CD4-positive, CD25-positive, alpha-beta regulatory T cell (primary cell): ENCODE measurements at regions not wholly inside any gene's neighbourhood (a gene's known extent, or its start where the extent isn't known, plus 50 kb on each side); places are given as distances from the start of the nearest gene placed in this dataset.

Source experiments
- ATAC-seq, 2 donors: fragments of 150-1000 bp; cut with Tn5 transposase; one replicate each; pipeline ENCODE4 v1.10.0; 2021; ENCODE audit warnings: low read depth in 2 of 2, moderate number of reproducible peaks in 2 of 2, moderate library complexity in 1 of 2
- DNase-seq, 3 donors: peaks; one replicate each; pipeline versions ENCODE4 v3.0.0 to v3.0.0-alpha.2; 2012 to 2022; ENCODE audit warnings: mixed read lengths in 1 of 3
- H3K27ac ChIP-seq: one replicate; pipeline ENCODE4 v1.7.0; 2013; ENCODE audit warnings: mild to moderate bottlenecking, low read length; ENCODE audit not compliant: insufficient read depth, poor library complexity, severe bottlenecking
- H3K27me3 ChIP-seq: one replicate; pipeline ENCODE4 v1.7.0; 2013; ENCODE audit warnings: low read length; ENCODE audit not compliant: control insufficient read depth, insufficient read depth
- H3K36me3 ChIP-seq: one replicate; pipeline ENCODE4 v1.7.0; 2013; ENCODE audit warnings: mild to moderate bottlenecking, low read length, moderate library complexity; ENCODE audit not compliant: control insufficient read depth, insufficient read depth
- H3K4me1 ChIP-seq: 2 replicates; pipeline ENCODE4 v1.7.0; 2013; ENCODE audit warnings: mild to moderate bottlenecking, low read length; ENCODE audit not compliant: insufficient read depth, control insufficient read depth, poor library complexity, severe bottlenecking
- H3K4me3 ChIP-seq: one replicate; pipeline ENCODE4 v1.7.0; 2013; ENCODE audit warnings: low read depth, mild to moderate bottlenecking, low read length, moderate library complexity
- H3K9me3 ChIP-seq, 2 experiments: 1 replicate in 1 of 2; 2 replicates in 1 of 2; pipeline ENCODE4 v1.7.0; 2013; ENCODE audit warnings: low read length in 2 of 2, mild to moderate bottlenecking in 1 of 2, moderate library complexity in 1 of 2; ENCODE audit not compliant: control insufficient read depth in 2 of 2
- H3K27ac Mint-ChIP-seq, 3 donors: one replicate each; pipeline ENCODE4 v1.8.0; 2020 to 2022; ENCODE audit warnings: mild to moderate bottlenecking in 3 of 3, mixed read lengths in 3 of 3, moderate library complexity in 2 of 3
- H3K27me3 Mint-ChIP-seq: one replicate; pipeline ENCODE4 v1.8.0; 2022; ENCODE audit warnings: mild to moderate bottlenecking, mixed read lengths
- H3K36me3 Mint-ChIP-seq: one replicate; pipeline ENCODE4 v1.8.0; 2020; ENCODE audit warnings: mixed read lengths
- H3K4me1 Mint-ChIP-seq, 4 donors: one replicate each; pipeline ENCODE4 v1.8.0; 2020 to 2022; ENCODE audit warnings: mixed read lengths in 4 of 4, mild to moderate bottlenecking in 1 of 4
- H3K4me3 Mint-ChIP-seq, 4 donors: one replicate each; pipeline ENCODE4 v1.8.0; 2020 to 2022; ENCODE audit warnings: mild to moderate bottlenecking in 4 of 4, mixed read lengths in 4 of 4, moderate library complexity in 3 of 4
- H3K9me3 Mint-ChIP-seq, 7 donors: one replicate each; pipeline ENCODE4 v1.8.0; 2020 to 2022; ENCODE audit warnings: mixed read lengths in 7 of 7, mild to moderate bottlenecking in 3 of 7, moderate library complexity in 2 of 7

- H3K27me3 Mint-ChIP-seq: no peaks in the 10 kb centered on the region
- H3K27ac Mint-ChIP-seq: no peak overlapping the region
- H3K9me3 Mint-ChIP-seq: peaks cover 2 to 37% (median 7%) of the 10 kb centered on the region in 7 donors
- ATAC-seq (no peak), DNase-seq (no peak)
- H3K4me1 Mint-ChIP-seq: no peaks in the 10 kb centered on the region
- Histone ChIP-seq H3K27ac (no peak overlapping the region), H3K4me1 (no peaks in the 10 kb centered on the region), H3K4me3 (no peak overlapping the region), H3K27me3 (no peaks in the 10 kb centered on the region), H3K36me3 (no peaks in the 10 kb centered on the region), H3K9me3 (no peaks in the 10 kb centered on the region)
- H3K36me3 Mint-ChIP-seq: no peaks in the 10 kb centered on the region
- H3K4me3 Mint-ChIP-seq: no peak overlapping the region
These were observed 563.4 kb downstream of the BMP2 start for GRCh38 chr20:7330850-7331249.

GRCh38 chr20:7332169-7332568, 564.7 kb downstream of the BMP2 start:
- H3K4me1 ChIP-seq: no peaks in the 10 kb centered on the region
- no peak overlapping the region for H3K27ac ChIP-seq
- Mint-ChIP-seq H3K36me3 (no peaks in the 10 kb centered on the region), H3K4me3 (no peak overlapping the region), H3K9me3 (peaks cover 0 to 32% (median 5%) of the 10 kb centered on the region in 7 donors), H3K4me1 (no peaks in the 10 kb centered on the region), H3K27me3 (no peaks in the 10 kb centered on the region), H3K27ac (no peak overlapping the region)
- H3K4me3 ChIP-seq: no peak overlapping the region
- ATAC-seq (no peak), DNase-seq (no peak)
- no peaks in the 10 kb centered on the region for H3K27me3 ChIP-seq
- no peaks in the 10 kb centered on the region for H3K36me3 ChIP-seq
- no peaks in the 10 kb centered on the region for H3K9me3 ChIP-seq

GRCh38 chr20:7333841-7334240, 566.4 kb downstream of the BMP2 start:
- H3K4me3 ChIP-seq: no peak overlapping the region
- DNase-seq (no peak), ATAC-seq (no peak)
- H3K27ac ChIP-seq: no peak overlapping the region
- H3K27me3 Mint-ChIP-seq: no peaks in the 10 kb centered on the region
- peaks cover 0 to 32% (median 10%) of the 10 kb centered on the region in 7 donors for H3K9me3 Mint-ChIP-seq
- H3K36me3 Mint-ChIP-seq: no peaks in the 10 kb centered on the region
- H3K9me3 ChIP-seq: no peaks in the 10 kb centered on the region
- H3K27me3 ChIP-seq: no peaks in the 10 kb centered on the region
- H3K36me3 ChIP-seq: no peaks in the 10 kb centered on the region
- H3K4me1 Mint-ChIP-seq: no peaks in the 10 kb centered on the region
- H3K27ac Mint-ChIP-seq: no peak overlapping the region
- no peaks in the 10 kb centered on the region for H3K4me1 ChIP-seq
- no peak overlapping the region for H3K4me3 Mint-ChIP-seq

GRCh38 chr20:7346026-7346425, 578.5 kb downstream of the BMP2 start:
- Histone ChIP-seq H3K36me3 (no peaks in the 10 kb centered on the region), H3K27me3 (no peaks in the 10 kb centered on the region), H3K27ac (no peak overlapping the region), H3K4me1 (no peaks in the 10 kb centered on the region), H3K4me3 (no peak overlapping the region), H3K9me3 (peaks cover 0 to 2% of the 10 kb centered on the region in 2 experiments)
- Mint-ChIP-seq H3K4me1 (no peaks in the 10 kb centered on the region), H3K9me3 (peaks cover under 1 to 14% (median 8%) of the 10 kb centered on the region in 7 donors), H3K27me3 (no peaks in the 10 kb centered on the region), H3K36me3 (no peaks in the 10 kb centered on the region), H3K4me3 (no peak overlapping the region), H3K27ac (no peak overlapping the region)
- DNase-seq (no peak), ATAC-seq (no peak)

GRCh38 chr20:7346562-7346961, 579.1 kb downstream of the BMP2 start:
- no peak overlapping the region for H3K4me3 ChIP-seq
- no peaks in the 10 kb centered on the region for H3K36me3 ChIP-seq
- Mint-ChIP-seq H3K27ac (no peak overlapping the region), H3K9me3 (peaks cover 2 to 14% (median 8%) of the 10 kb centered on the region in 7 donors), H3K4me3 (no peak overlapping the region), H3K36me3 (no peaks in the 10 kb centered on the region), H3K27me3 (no peaks in the 10 kb centered on the region), H3K4me1 (no peaks in the 10 kb centered on the region)
- no peaks in the 10 kb centered on the region for H3K4me1 ChIP-seq
- H3K27me3 ChIP-seq: no peaks in the 10 kb centered on the region
- ATAC-seq: no peak
- H3K27ac ChIP-seq: no peak overlapping the region
- no peak for DNase-seq
- H3K9me3 ChIP-seq: peaks cover 0 to 2% of the 10 kb centered on the region in 2 experiments

GRCh38 chr20:7347409-7347808, 579.9 kb downstream of the BMP2 start:
- ATAC-seq: no peak
- Mint-ChIP-seq H3K9me3 (peaks cover 2 to 14% (median 8%) of the 10 kb centered on the region in 7 donors), H3K4me1 (no peaks in the 10 kb centered on the region), H3K4me3 (no peak overlapping the region), H3K27me3 (no peaks in the 10 kb centered on the region), H3K36me3 (no peaks in the 10 kb centered on the region), H3K27ac (no peak overlapping the region)
- no peak overlapping the region for H3K4me3 ChIP-seq
- H3K27me3 ChIP-seq: no peaks in the 10 kb centered on the region
- H3K4me1 ChIP-seq: no peaks in the 10 kb centered on the region
- H3K9me3 ChIP-seq: no peaks in the 10 kb centered on the region
- no peaks in the 10 kb centered on the region for H3K36me3 ChIP-seq
- no peak overlapping the region for H3K27ac ChIP-seq
- no peak for DNase-seq

- no peak overlapping the region for H3K4me3 ChIP-seq
- DNase-seq (no peak), ATAC-seq (no peak)
- peaks cover 0 to 10% (median 5%) of the 10 kb centered on the region in 7 donors for H3K9me3 Mint-ChIP-seq
- no peaks in the 10 kb centered on the region for H3K36me3 Mint-ChIP-seq
- no peaks in the 10 kb centered on the region for H3K4me1 Mint-ChIP-seq
- no peaks in the 10 kb centered on the region for H3K36me3 ChIP-seq
- no peak overlapping the region for H3K27ac ChIP-seq
- no peaks in the 10 kb centered on the region for H3K4me1 ChIP-seq
- no peaks in the 10 kb centered on the region for H3K27me3 Mint-ChIP-seq
- no peak overlapping the region for H3K27ac Mint-ChIP-seq
- H3K27me3 ChIP-seq: no peaks in the 10 kb centered on the region
- no peak overlapping the region for H3K4me3 Mint-ChIP-seq
- H3K9me3 ChIP-seq: no peaks in the 10 kb centered on the region
These were observed 580.8 kb downstream of the BMP2 start for GRCh38 chr20:7348253-7348652.

GRCh38 chr20:7352165-7352564, 584.7 kb downstream of the BMP2 start:
- ATAC-seq: no peak
- H3K27ac Mint-ChIP-seq: no peak overlapping the region
- DNase-seq: no peak
- Histone ChIP-seq H3K4me3 (no peak overlapping the region), H3K27me3 (no peaks in the 10 kb centered on the region), H3K36me3 (no peaks in the 10 kb centered on the region), H3K4me1 (no peaks in the 10 kb centered on the region), H3K9me3 (no peaks in the 10 kb centered on the region), H3K27ac (no peak overlapping the region)
- H3K9me3 Mint-ChIP-seq: peaks cover 0 to 8% (median 2%) of the 10 kb centered on the region in 7 donors
- H3K36me3 Mint-ChIP-seq: no peaks in the 10 kb centered on the region
- H3K27me3 Mint-ChIP-seq: no peaks in the 10 kb centered on the region
- H3K4me1 Mint-ChIP-seq: no peaks in the 10 kb centered on the region
- no peak overlapping the region for H3K4me3 Mint-ChIP-seq
